Naive thymus-derived CD4-positive, alpha-beta T cell (primary cell): ENCODE measurements at regions not wholly inside any gene's neighbourhood (a gene's known extent, or its start where the extent isn't known, plus 50 kb on each side); places are given as distances from the start of the nearest gene placed in this dataset.

Experiments used
- ATAC-seq: fragments of 150-1000 bp; cut with Tn5 transposase; 2 replicates; pipeline ENCODE4 v1.10.0; 2021; ENCODE audit warnings: mild to moderate bottlenecking, moderate library complexity
- CTCF ChIA-PET: fragments of 350-600 bp; sonication (Branson Sonifier 250); formaldehyde crosslinking; loops from one replicate; lab custom pipeline; 2021; ENCODE audit warnings: antibody characterized with exemption; lab: Charles Lee
- POLR2A ChIA-PET: fragments of 350-600 bp; sonication (Branson Sonifier 250); formaldehyde crosslinking; loops from one replicate; lab custom pipeline; 2021; ENCODE audit warnings: antibody characterized with exemption, inconsistent platforms; lab: Charles Lee
- DNase-seq, 9 donors: peaks; one replicate each; pipeline versions ENCODE4 v3.0.0 to v3.0.0-alpha.2; 2020 to 2022; ENCODE audit warnings: mixed read lengths in 1 of 9
- H3K27ac ChIP-seq: one replicate; pipeline ENCODE4 v1.7.0; 2013; ENCODE audit warnings: mild to moderate bottlenecking, low read depth, low read length, moderate library complexity
- H3K27me3 ChIP-seq, 2 donors: one replicate each; pipeline ENCODE4 v1.7.0; 2013; ENCODE audit warnings: low read length in 2 of 2, mild to moderate bottlenecking in 2 of 2, moderate library complexity in 2 of 2; ENCODE audit not compliant: control insufficient read depth in 2 of 2, insufficient read depth in 2 of 2
- H3K36me3 ChIP-seq, 3 experiments: 1 replicate in 2 of 3; 2 replicates in 1 of 3; pipeline ENCODE4 v1.7.0; 2013; ENCODE audit warnings: low read length in 3 of 3, mild to moderate bottlenecking in 3 of 3, moderate library complexity in 1 of 3; ENCODE audit not compliant: insufficient read depth in 3 of 3, control insufficient read depth in 2 of 3
- H3K4me1 ChIP-seq, 2 donors: one replicate each; pipeline ENCODE4 v1.7.0; 2013; ENCODE audit warnings: low read length in 2 of 2, mild to moderate bottlenecking in 2 of 2, moderate library complexity in 1 of 2; ENCODE audit not compliant: control insufficient read depth in 2 of 2, insufficient read depth in 2 of 2
- H3K4me3 ChIP-seq: 2 replicates; pipeline ENCODE4 v1.7.0; 2013; ENCODE audit warnings: mild to moderate bottlenecking, low read length
- H3K9me3 ChIP-seq, 3 experiments: 1 replicate in 2 of 3; 2 replicates in 1 of 3; pipeline ENCODE4 v1.7.0; 2013; ENCODE audit warnings: low read length in 3 of 3; ENCODE audit not compliant: control insufficient read depth in 2 of 3
- H3K27ac Mint-ChIP-seq, 9 donors: one replicate each; pipeline ENCODE4 v1.8.0; 2020 to 2022; ENCODE audit warnings: mixed read lengths in 9 of 9, mild to moderate bottlenecking in 8 of 9, moderate library complexity in 5 of 9, inconsistent platforms in 2 of 9
- H3K27me3 Mint-ChIP-seq, 5 donors: one replicate each; pipeline ENCODE4 v1.8.0; 2021 to 2022; ENCODE audit warnings: mixed read lengths in 5 of 5, mild to moderate bottlenecking in 1 of 5
- H3K36me3 Mint-ChIP-seq, 5 donors: one replicate each; pipeline ENCODE4 v1.8.0; 2020 to 2022; ENCODE audit warnings: mixed read lengths in 5 of 5, mild to moderate bottlenecking in 3 of 5, inconsistent platforms in 1 of 5
- H3K4me1 Mint-ChIP-seq, 7 donors: one replicate each; pipeline ENCODE4 v1.8.0; 2020 to 2022; ENCODE audit warnings: mixed read lengths in 7 of 7, mild to moderate bottlenecking in 3 of 7, inconsistent platforms in 1 of 7
- H3K4me3 Mint-ChIP-seq, 10 donors: one replicate each; pipeline ENCODE4 v1.8.0; 2020 to 2022; ENCODE audit warnings: mild to moderate bottlenecking in 10 of 10, mixed read lengths in 10 of 10, moderate library complexity in 6 of 10, inconsistent platforms in 2 of 10
- H3K9me3 Mint-ChIP-seq, 11 donors: one replicate each; pipeline ENCODE4 v1.8.0; 2020 to 2022; ENCODE audit warnings: mixed read lengths in 11 of 11, mild to moderate bottlenecking in 4 of 11, inconsistent platforms in 1 of 11, moderate library complexity in 1 of 11
- intact Hi-C, 2 donors: fragments of 100-400 bp; cut with micrococcal nuclease; formaldehyde crosslinking; loops; one replicate each; pipeline ENCODE4 v1.15.1; 2023

DNA sequence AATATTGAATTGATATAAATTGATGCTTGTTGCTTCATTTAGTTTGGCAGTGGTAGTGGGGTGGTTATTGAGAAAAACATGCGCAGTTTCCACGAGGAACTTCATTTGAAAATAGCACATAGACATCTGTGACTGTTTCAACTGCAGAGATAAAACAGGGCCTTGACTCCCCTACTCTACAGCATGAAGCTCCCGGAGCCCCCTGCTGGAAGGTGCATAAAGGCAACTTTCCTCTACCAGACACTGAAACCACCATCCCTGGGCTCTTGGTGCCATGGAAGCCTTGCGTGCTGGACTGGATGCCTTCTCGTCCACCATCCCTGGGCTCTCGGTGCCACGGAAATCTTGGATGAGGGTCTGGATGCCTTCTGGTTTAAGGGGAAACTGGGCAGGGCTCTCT is 195.9 kb downstream of the CSNK2A3 start:
- Histone ChIP-seq H3K9me3 (no peaks in the 10 kb centered on the region), H3K4me1 (peaks cover 11 to 28% of the 10 kb centered on the region in 2 donors), H3K27me3 (no peaks in the 10 kb centered on the region), H3K27ac (peak overlapping the region; percentile 72), H3K36me3 (peaks cover 0 to 11% (median 0%) of the 10 kb centered on the region in 3 experiments), H3K4me3 (no peak overlapping the region)
- Mint-ChIP-seq H3K4me3 (peak overlapping the region in 6 of 10 donors; percentile 75 to 92 (median 84)), H3K36me3 (peaks cover 4 to 18% (median 12%) of the 10 kb centered on the region in 5 donors), H3K9me3 (peaks cover 0 to 5% (median 0%) of the 10 kb centered on the region in 11 donors), H3K27ac (peak overlapping the region in 8 of 9 donors; percentile 86 to 99 (median 94)), H3K27me3 (peaks cover 0 to 8% (median 0%) of the 10 kb centered on the region in 5 donors), H3K4me1 (peaks cover 15 to 49% (median 44%) of the 10 kb centered on the region in 7 donors)
- POLR2A ChIA-PET: interaction anchor here (0.8 to 2.1 kb wide), 9 partner anchors 8 to 348 kb away, joined by 3 to 16 read pairs (median 5); partner anchors contain the start of gene EIF4G2
- CTCF ChIA-PET: interaction anchor here (0.6 to 14.7 kb wide), 21 partner anchors 9 to 635 kb away, joined by 3 to 269 read pairs (median 5); no protein-coding TSS in a partner anchor
- DNase-seq (peak in 8 of 9 donors; percentile 28 to 79 (median 72)), ATAC-seq (peak; percentile 75)
- intact Hi-C loops: loop anchor here (1.0 to 10.0 kb wide), 11 partner anchors 8 to 702 kb away; partner anchors contain the start of gene AMPD3 (in 2 of the 2)

- CTCF ChIA-PET: interaction anchor here (0.6 to 14.7 kb wide), 17 partner anchors 8 to 632 kb away, joined by 3 to 269 read pairs (median 5); no protein-coding TSS in a partner anchor
- H3K4me3 ChIP-seq: peak overlapping the region; percentile 55
These were observed 196.9 kb downstream of the CSNK2A3 start for GRCh38 chr11:11155962-11156815.

DNA sequence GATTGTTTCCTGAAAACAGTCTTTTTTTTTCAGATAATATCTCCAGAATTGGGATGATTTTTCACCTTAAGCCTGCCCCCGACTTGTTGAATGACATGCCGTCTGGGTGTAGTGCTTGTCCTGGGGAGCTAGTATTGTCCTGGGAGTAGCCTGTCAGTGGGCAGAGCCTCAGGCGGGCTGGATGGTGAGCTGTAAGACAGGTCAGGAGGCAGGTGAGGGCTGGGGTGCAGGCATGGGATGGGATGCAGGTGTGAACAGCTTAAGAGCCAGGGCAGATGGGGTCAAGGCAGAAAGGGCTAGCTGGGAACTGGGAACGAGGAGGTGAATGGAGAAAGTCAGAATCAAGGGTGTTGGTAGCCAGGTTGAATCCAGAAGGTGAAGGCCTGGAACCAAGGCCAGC is 200.2 kb downstream of the CSNK2A3 start:
- H3K36me3 Mint-ChIP-seq: peaks cover 4 to 24% (median 19%) of the 10 kb centered on the region in 5 donors
- ChIA-PET POLR2A (interaction anchor here (1.0 kb wide), 1 partner anchor 75 kb away, joined by 3 read pairs; no protein-coding TSS in a partner anchor), CTCF (interaction anchor here (12.5 to 14.7 kb wide), 2 partner anchors 116 to 126 kb away, joined by 210 to 269 read pairs; no protein-coding TSS in a partner anchor)
- Histone ChIP-seq H3K4me1 (peaks cover 42 to 70% of the 10 kb centered on the region in 2 donors), H3K36me3 (peaks cover 0 to 11% (median 0%) of the 10 kb centered on the region in 3 experiments), H3K27me3 (no peaks in the 10 kb centered on the region), H3K4me3 (no peak overlapping the region), H3K9me3 (no peaks in the 10 kb centered on the region), H3K27ac (no peak overlapping the region)
- peak overlapping the region in 8 of 9 donors; percentile 62 to 99 (median 94) for H3K27ac Mint-ChIP-seq
- peaks cover 0 to 1% (median 0%) of the 10 kb centered on the region in 5 donors for H3K27me3 Mint-ChIP-seq
- peaks cover 0 to 2% (median 0%) of the 10 kb centered on the region in 11 donors for H3K9me3 Mint-ChIP-seq
- intact Hi-C loops: loop anchor here (10.0 kb wide), 2 partner anchors 358 to 698 kb away; partner anchors contain the start of gene AMPD3 (in 2 of the 2)
- no peak for DNase-seq
- peak overlapping the region in 4 of 10 donors; percentile 42 to 61 (median 48) for H3K4me3 Mint-ChIP-seq
- no peak for ATAC-seq
- peaks cover 38 to 92% (median 87%) of the 10 kb centered on the region in 7 donors for H3K4me1 Mint-ChIP-seq

More at GRCh38 chr11:11155962-11156815, 196.9 kb downstream of the CSNK2A3 start:
- ATAC-seq: peak; percentile 82
- Histone ChIP-seq H3K27me3 (no peaks in the 10 kb centered on the region), H3K4me1 (peaks cover 11 to 37% of the 10 kb centered on the region in 2 donors), H3K27ac (peak overlapping the region; percentile 72), H3K9me3 (no peaks in the 10 kb centered on the region), H3K36me3 (peaks cover 0 to 11% (median 0%) of the 10 kb centered on the region in 3 experiments)
- peak overlapping the region; percentile 86 to 99 (median 93) for H3K27ac Mint-ChIP-seq
- H3K27me3 Mint-ChIP-seq: peaks cover 0 to 5% (median 0%) of the 10 kb centered on the region in 5 donors
- POLR2A ChIA-PET: interaction anchor here (0.8 to 2.1 kb wide), 8 partner anchors 7 to 347 kb away, joined by 3 to 16 read pairs (median 6); partner anchors contain the start of gene EIF4G2
- intact Hi-C loops: loop anchor here (1.0 to 10.0 kb wide), 7 partner anchors 110 to 701 kb away; partner anchors contain the start of gene AMPD3 (in 2 of the 2)
- peaks cover 4 to 24% (median 19%) of the 10 kb centered on the region in 5 donors for H3K36me3 Mint-ChIP-seq
- peak; percentile 41 to 64 (median 57) for DNase-seq
- peak overlapping the region; percentile 75 to 92 (median 87) for H3K4me3 Mint-ChIP-seq
- peaks cover 15 to 59% (median 54%) of the 10 kb centered on the region in 7 donors for H3K4me1 Mint-ChIP-seq
- peaks cover 0 to 4% (median 0%) of the 10 kb centered on the region in 11 donors for H3K9me3 Mint-ChIP-seq

- H3K4me3 ChIP-seq: peak overlapping the region; percentile 49
- H3K4me1 Mint-ChIP-seq: peaks cover 35 to 85% (median 78%) of the 10 kb centered on the region in 7 donors
- ChIA-PET CTCF (interaction anchor here (0.7 to 14.7 kb wide), 8 partner anchors 8 to 216 kb away, joined by 3 to 269 read pairs (median 5); no protein-coding TSS in a partner anchor), POLR2A (interaction anchor here (0.6 to 2.5 kb wide), 18 partner anchors 7 to 350 kb away, joined by 3 to 29 read pairs (median 4); partner anchors contain the start of gene EIF4G2)
- ATAC-seq (peak; percentile 89), DNase-seq (peak in 8 of 9 donors; percentile 38 to 93 (median 90))
- peak overlapping the region; percentile 66 to 84 (median 76) for H3K4me3 Mint-ChIP-seq
- H3K9me3 Mint-ChIP-seq: peaks cover 0 to 6% (median 0%) of the 10 kb centered on the region in 11 donors
- intact Hi-C loops: loop anchor here (1.0 to 10.0 kb wide), 9 partner anchors 7 to 695 kb away; partner anchors contain the start of genes AMPD3 (in 2 of the 2), CTR9 (in 1 of the 2) and ZBED5 (in 1 of the 2)
- H3K27me3 ChIP-seq: no peaks in the 10 kb centered on the region
- peak overlapping the region; percentile 87 for H3K27ac ChIP-seq
- peak overlapping the region; percentile 71 to 99 (median 97) for H3K27ac Mint-ChIP-seq
- no peaks in the 10 kb centered on the region for H3K9me3 ChIP-seq
- H3K36me3 Mint-ChIP-seq: peaks cover 4 to 36% (median 20%) of the 10 kb centered on the region in 5 donors
- H3K27me3 Mint-ChIP-seq: no peaks in the 10 kb centered on the region
- peaks cover 0 to 11% (median 0%) of the 10 kb centered on the region in 3 experiments for H3K36me3 ChIP-seq
- peaks cover 31 to 74% of the 10 kb centered on the region in 2 donors for H3K4me1 ChIP-seq
These were observed 203.2 kb downstream of the CSNK2A3 start for GRCh38 chr11:11149671-11150459.

DNA sequence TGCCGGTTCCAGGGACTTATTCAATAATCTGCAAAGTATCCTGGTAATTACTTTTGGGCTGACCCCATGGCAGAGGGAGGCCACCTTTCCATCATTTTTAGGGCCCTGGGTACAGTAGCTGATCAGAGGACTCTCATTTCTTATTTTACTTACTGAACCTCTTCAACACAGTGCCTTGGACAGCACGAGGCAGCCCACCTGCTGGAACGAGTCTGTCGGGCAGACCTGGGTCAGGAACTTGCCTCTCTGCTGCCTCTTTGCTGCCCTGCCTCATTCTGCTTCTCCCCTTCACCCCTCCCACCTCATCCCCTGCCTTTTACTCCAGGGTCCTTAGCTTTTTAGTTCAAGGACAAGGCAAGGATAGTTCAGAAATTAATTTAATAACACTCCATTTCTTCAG is 204.5 kb downstream of the CSNK2A3 start:
- Mint-ChIP-seq H3K27me3 (peaks cover 0 to 2% (median 0%) of the 10 kb centered on the region in 5 donors), H3K9me3 (peaks cover 0 to 5% (median 0%) of the 10 kb centered on the region in 11 donors), H3K4me1 (peaks cover 32 to 79% (median 68%) of the 10 kb centered on the region in 7 donors), H3K36me3 (peaks cover 0 to 37% (median 19%) of the 10 kb centered on the region in 5 donors), H3K27ac (peak overlapping the region in 8 of 9 donors; percentile 93 to 99 (median 98)), H3K4me3 (peak overlapping the region in 8 of 10 donors; percentile 49 to 84 (median 76))
- peak overlapping the region; percentile 87 for H3K27ac ChIP-seq
- no peak for ATAC-seq
- POLR2A ChIA-PET: interaction anchor here (0.6 to 2.5 kb wide), 11 partner anchors 8 to 340 kb away, joined by 3 to 29 read pairs (median 6); partner anchors contain the start of gene EIF4G2
- H3K9me3 ChIP-seq: no peaks in the 10 kb centered on the region
- H3K27me3 ChIP-seq: no peaks in the 10 kb centered on the region
- H3K4me3 ChIP-seq: no peak overlapping the region
- H3K4me1 ChIP-seq: peaks cover 31 to 63% of the 10 kb centered on the region in 2 donors
- H3K36me3 ChIP-seq: peaks cover 0 to 8% (median 0%) of the 10 kb centered on the region in 3 experiments
- DNase-seq: no peak
- CTCF ChIA-PET: interaction anchor here (1.4 to 14.7 kb wide), 7 partner anchors 9 to 121 kb away, joined by 3 to 269 read pairs (median 5); no protein-coding TSS in a partner anchor
- intact Hi-C loops: loop anchor here in 1 of 2 donors (2.0 to 5.0 kb wide), 3 partner anchors 112 to 396 kb away; partner anchors contain the start of gene CTR9
